Coronary artery (tissue), 2 donors: ENCODE measurements at regions not wholly inside any gene's neighbourhood (a gene's known extent, or its start where the extent isn't known, plus 50 kb on each side); places are given as distances from the start of the nearest gene placed in this dataset.

Source experiments
- DNase-seq: peaks from one replicate; pipeline ENCODE4 v3.0.0-alpha.2; 2017; ENCODE audit warnings: low spot score
- H3K27ac ChIP-seq, 2 donors: fragments of 200-600 bp; sonication (generic); one replicate each; pipeline ENCODE4 v1.5.1; 2016 to 2019
- H3K4me3 ChIP-seq: fragments of 200-600 bp; sonication (generic); 2 replicates; pipeline ENCODE4 v1.5.1; 2016; ENCODE audit warnings: mild to moderate bottlenecking, moderate library complexity
- CTCF ChIP-seq: fragments of 200-600 bp; sonication (generic); IDR thresholded peaks from one replicate; pipeline ENCODE4 v1.5.1; 2019; ENCODE audit warnings: antibody characterized with exemption

GRCh38 chr11:42047637-42048555 lies 588.4 kb upstream of the LRRC4C start:
- no peak for TF ChIP-seq CTCF
- no peak overlapping the region for H3K27ac ChIP-seq
- DNase-seq, result no peak
- H3K4me3 ChIP-seq, result no peak overlapping the region

GRCh38 chr11:42049186-42049585 lies 589.7 kb upstream of the LRRC4C start:
- Histone ChIP-seq H3K27ac (no peak overlapping the region), H3K4me3 (no peak overlapping the region)
- TF ChIP-seq CTCF, result no peak
- no peak for DNase-seq

- no peak overlapping the region for H3K4me3 ChIP-seq
- no peak overlapping the region for H3K27ac ChIP-seq
- no peak for TF ChIP-seq CTCF
- DNase-seq, result no peak
These were observed 590.2 kb upstream of the LRRC4C start for GRCh38 chr11:42049650-42050049.

GRCh38 chr11:42054351-42054900 lies 595.0 kb upstream of the LRRC4C start:
- H3K27ac ChIP-seq, result no peak overlapping the region

GRCh38 chr11:42055606-42056005 lies 596.2 kb upstream of the LRRC4C start:
- no peak for TF ChIP-seq CTCF
- no peak for DNase-seq
- Histone ChIP-seq H3K4me3 (no peak overlapping the region), H3K27ac (no peak overlapping the region)

More at GRCh38 chr11:42054351-42054900, 595.0 kb upstream of the LRRC4C start:
- DNase-seq, result no peak
- H3K4me3 ChIP-seq, result no peak overlapping the region
- TF ChIP-seq CTCF, result no peak

- H3K4me3 ChIP-seq, result no peak overlapping the region
- no peak for DNase-seq
- no peak for TF ChIP-seq CTCF
- H3K27ac ChIP-seq, result no peak overlapping the region
These were observed 599.3 kb upstream of the LRRC4C start for GRCh38 chr11:42058794-42059193.

- TF ChIP-seq CTCF, result no peak
- DNase-seq, result no peak
- no peak overlapping the region for H3K27ac ChIP-seq
- H3K4me3 ChIP-seq, result no peak overlapping the region
These were observed 605.7 kb upstream of the LRRC4C start for GRCh38 chr11:42065199-42065598.
